DOHH2 (cell line): ENCODE measurements at regions not wholly inside any gene's neighbourhood (a gene's known extent, or its start where the extent isn't known, plus 50 kb on each side); places are given as distances from the start of the nearest gene placed in this dataset.

ENCODE experiments used
- H3F3A ChIP-seq: fragments of 200-600 bp; sonication (generic), shearing (Covaris generic); 2 replicates; pipeline ENCODE4 v1.6.0; 2016; ENCODE audit warnings: antibody characterized with exemption, mild to moderate bottlenecking; ENCODE audit not compliant: control insufficient read depth, insufficient read depth
- H3K27ac ChIP-seq: fragments of 200-600 bp; sonication (generic); 2 replicates; pipeline ENCODE4 v1.5.1; 2014; ENCODE audit warnings: low read depth, mild to moderate bottlenecking, low read length, moderate library complexity
- H3K27me3 ChIP-seq: fragments of 200-600 bp; sonication (generic); 2 replicates; pipeline ENCODE4 v1.6.1; 2014; ENCODE audit warnings: mild to moderate bottlenecking, low read length, mixed read lengths; ENCODE audit not compliant: control insufficient read depth
- H3K36me3 ChIP-seq: fragments of 200-600 bp; sonication (generic); 2 replicates; pipeline ENCODE4 v1.6.1; 2014; ENCODE audit warnings: mild to moderate bottlenecking, low read length, moderate library complexity, mixed read lengths; ENCODE audit not compliant: control insufficient read depth
- H3K4me1 ChIP-seq: fragments of 200-600 bp; sonication (generic); 2 replicates; pipeline ENCODE4 v1.6.1; 2014; ENCODE audit warnings: mild to moderate bottlenecking, low read length, mixed read lengths; ENCODE audit not compliant: control insufficient read depth
- H3K4me2 ChIP-seq: fragments of 200-600 bp; sonication (generic); 2 replicates; pipeline ENCODE4 v1.6.0; 2014; ENCODE audit warnings: mild to moderate bottlenecking, low read length, moderate library complexity
- H3K4me3 ChIP-seq: fragments of 200-600 bp; sonication (generic); 2 replicates; pipeline ENCODE4 v1.5.1; 2014; ENCODE audit warnings: mild to moderate bottlenecking, low read length, mixed read lengths
- H3K79me2 ChIP-seq: fragments of 200-600 bp; sonication (generic); 2 replicates; pipeline ENCODE4 v1.6.1; 2014; ENCODE audit warnings: mild to moderate bottlenecking, low read length, mixed read lengths; ENCODE audit not compliant: control insufficient read depth
- H3K9me2 ChIP-seq: fragments of 200-600 bp; sonication (generic); replicated peaks from 2 replicates; pipeline ENCODE4 v1.6.1; 2014; ENCODE audit warnings: mild to moderate bottlenecking, low read length, mixed read lengths; ENCODE audit not compliant: control insufficient read depth
- H3K9me3 ChIP-seq: fragments of 200-600 bp; sonication (generic); 2 replicates; pipeline ENCODE4 v1.6.1; 2014; ENCODE audit warnings: antibody characterized with exemption, low read length, mixed read lengths; ENCODE audit not compliant: control insufficient read depth, insufficient read depth
- H4K20me1 ChIP-seq: fragments of 200-600 bp; sonication (generic); 2 replicates; pipeline ENCODE4 v1.6.0; 2014; ENCODE audit warnings: low read depth, mild to moderate bottlenecking, antibody characterized with exemption, low read length, moderate library complexity; ENCODE audit not compliant: control insufficient read depth, insufficient read depth
- CTCF ChIP-seq: fragments of 200-600 bp; sonication (generic); IDR thresholded peaks from one replicate; pipeline ENCODE4 v1.5.1; 2014; ENCODE audit warnings: antibody characterized with exemption, mild to moderate bottlenecking, low read depth, low read length; ENCODE audit not compliant: poor library complexity, severe bottlenecking
- EZH2phosphoT487 ChIP-seq: fragments of 200-600 bp; sonication (generic); IDR thresholded peaks from 2 replicates; pipeline ENCODE4 v1.6.1; 2017; ENCODE audit warnings: borderline replicate concordance, mild to moderate bottlenecking, antibody characterized with exemption, low read length, moderate library complexity, mixed read lengths

DNA sequence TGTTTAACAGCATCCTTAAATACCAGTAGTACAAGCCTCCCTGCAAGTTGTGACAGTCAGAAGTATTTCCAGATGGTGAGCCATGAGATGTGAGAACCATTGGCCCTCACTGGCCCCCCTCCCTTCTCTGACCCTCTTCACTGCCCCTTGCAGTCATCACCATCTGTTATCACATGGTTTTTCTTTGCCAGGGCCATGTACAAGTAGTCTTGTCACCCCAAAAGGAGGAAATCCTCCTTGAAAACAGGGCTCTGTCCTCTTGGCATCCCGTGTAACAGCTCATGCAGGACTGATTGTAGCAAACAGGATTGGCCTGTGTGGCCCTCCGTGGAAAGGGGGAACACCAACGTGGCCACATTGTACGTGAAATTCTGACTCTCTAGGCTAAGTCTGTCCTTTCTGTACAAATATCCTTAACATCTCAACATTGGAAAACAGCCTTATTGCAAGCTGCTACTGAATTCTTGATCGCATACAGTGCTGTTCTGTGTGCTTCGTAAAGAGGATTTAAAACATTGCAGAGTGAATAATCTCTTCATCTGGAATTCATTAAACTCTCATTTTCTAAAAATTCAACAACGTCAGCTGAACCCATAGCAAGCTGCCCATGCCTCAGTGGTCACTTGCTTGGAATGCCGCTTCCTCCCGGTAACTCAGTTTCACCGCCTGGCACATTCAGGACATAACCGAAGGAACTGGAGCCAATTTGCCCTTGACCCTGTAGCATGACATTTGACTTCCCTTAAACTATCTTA lies 171.7 kb downstream of the ATPSCKMT start:
- Histone ChIP-seq H3K27me3 (no peaks in the 10 kb centered on the region), H3K27ac (no peak overlapping the region), H3K36me3 (no peaks in the 10 kb centered on the region), H3K4me1 (no peaks in the 10 kb centered on the region), H3F3A (no peaks in the 10 kb centered on the region), H3K4me2 (no peak overlapping the region), H4K20me1 (no peaks in the 10 kb centered on the region), H3K9me2 (no peaks in the 10 kb centered on the region), H3K9me3 (no peaks in the 10 kb centered on the region), H3K79me2 (no peaks in the 10 kb centered on the region), H3K4me3 (no peak overlapping the region)
- TF ChIP-seq CTCF (no peak), EZH2phosphoT487 (no peak)

GRCh38 chr5:10073441-10074104 lies 176.1 kb downstream of the ATPSCKMT start:
- H3K4me1 ChIP-seq: no peaks in the 10 kb centered on the region
- H3K79me2 ChIP-seq: no peaks in the 10 kb centered on the region
- H3K4me2 ChIP-seq: no peak overlapping the region
- H3K36me3 ChIP-seq: no peaks in the 10 kb centered on the region
- no peaks in the 10 kb centered on the region for H3K27me3 ChIP-seq
- H3F3A ChIP-seq: no peaks in the 10 kb centered on the region
- TF ChIP-seq EZH2phosphoT487 (no peak), CTCF (no peak)
- H3K9me2 ChIP-seq: no peaks in the 10 kb centered on the region
- no peaks in the 10 kb centered on the region for H3K9me3 ChIP-seq
- no peaks in the 10 kb centered on the region for H4K20me1 ChIP-seq
- no peak overlapping the region for H3K4me3 ChIP-seq
- H3K27ac ChIP-seq: no peak overlapping the region

DNA sequence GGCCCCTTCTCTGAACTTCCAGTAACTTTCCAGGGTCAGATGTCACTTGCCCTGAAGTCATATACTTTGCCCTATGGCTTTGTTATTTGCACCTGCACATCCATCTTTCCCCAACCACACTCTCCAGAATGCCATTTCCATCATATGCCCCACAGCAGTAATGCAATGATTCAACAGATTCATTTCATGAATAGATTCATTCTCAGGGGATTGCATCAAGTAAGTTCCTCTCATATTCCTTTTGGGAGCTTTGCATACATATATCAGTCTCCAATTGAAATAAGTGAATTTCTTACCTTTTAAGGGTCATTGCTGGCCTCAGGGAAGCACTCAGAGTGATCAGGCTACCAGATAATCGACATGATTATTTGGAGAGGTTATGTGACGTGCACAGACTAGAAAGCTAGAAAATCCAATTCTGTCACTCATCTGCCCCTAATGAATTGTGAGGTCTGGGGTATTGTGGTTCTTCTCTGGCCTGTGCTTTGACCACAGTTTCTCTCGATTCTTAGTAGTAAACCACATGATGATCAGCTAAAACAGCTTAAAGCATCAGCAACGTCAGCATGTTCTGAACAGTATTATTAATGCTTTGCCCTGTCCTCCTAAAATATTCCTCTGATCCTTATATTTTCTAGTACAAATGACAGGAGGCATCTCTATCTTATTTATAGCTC lies 179.9 kb downstream of the ATPSCKMT start:
- H3K36me3 ChIP-seq: no peaks in the 10 kb centered on the region
- no peak for TF ChIP-seq EZH2phosphoT487
- no peak for TF ChIP-seq CTCF
- H3K4me3 ChIP-seq: no peak overlapping the region
- H3K27me3 ChIP-seq: no peaks in the 10 kb centered on the region
- no peaks in the 10 kb centered on the region for H3F3A ChIP-seq
- no peak overlapping the region for H3K27ac ChIP-seq
- peaks cover 4% of the 10 kb centered on the region; the same call in 1 of the 2 replicates for H3K9me3 ChIP-seq
- H3K4me2 ChIP-seq: no peak overlapping the region
- H3K4me1 ChIP-seq: no peaks in the 10 kb centered on the region
- H3K79me2 ChIP-seq: no peaks in the 10 kb centered on the region
- no peaks in the 10 kb centered on the region for H4K20me1 ChIP-seq
- no peaks in the 10 kb centered on the region for H3K9me2 ChIP-seq
